NK-92 treated with Interleukin-12 subunit alpha and Interleukin-12 subunit beta, amount 100 ng/mL, for 24 hours (cell line): ENCODE measurements at regions not wholly inside any gene's neighbourhood (a gene's known extent, or its start where the extent isn't known, plus 50 kb on each side); places are given as distances from the start of the nearest gene placed in this dataset.

Experiments
- DNase-seq: peaks from one replicate; lab custom pipeline; 2025; lab: John Stamatoyannopoulos, UW

DNA sequence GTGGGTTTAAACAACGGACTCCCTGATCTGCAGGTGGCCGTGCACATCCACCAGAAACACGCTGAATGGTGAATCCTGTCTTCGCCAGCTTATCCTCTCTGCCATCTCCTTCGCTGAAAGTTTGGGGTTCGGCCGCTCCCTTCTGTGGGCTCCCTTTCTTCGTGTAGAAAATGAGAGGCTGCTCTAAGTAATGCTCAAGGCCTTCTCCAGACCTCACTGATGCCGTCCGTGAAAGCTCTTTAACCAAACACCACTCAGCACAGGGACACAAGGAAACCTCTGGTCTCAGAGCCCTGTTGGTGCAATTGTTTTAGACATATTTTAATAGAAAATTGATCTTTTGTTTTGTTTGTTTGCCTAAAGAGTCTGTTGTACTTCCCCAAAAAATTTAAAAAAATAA, 596.5 kb downstream of the IRX1 start:
- no peak for DNase-seq

DNA sequence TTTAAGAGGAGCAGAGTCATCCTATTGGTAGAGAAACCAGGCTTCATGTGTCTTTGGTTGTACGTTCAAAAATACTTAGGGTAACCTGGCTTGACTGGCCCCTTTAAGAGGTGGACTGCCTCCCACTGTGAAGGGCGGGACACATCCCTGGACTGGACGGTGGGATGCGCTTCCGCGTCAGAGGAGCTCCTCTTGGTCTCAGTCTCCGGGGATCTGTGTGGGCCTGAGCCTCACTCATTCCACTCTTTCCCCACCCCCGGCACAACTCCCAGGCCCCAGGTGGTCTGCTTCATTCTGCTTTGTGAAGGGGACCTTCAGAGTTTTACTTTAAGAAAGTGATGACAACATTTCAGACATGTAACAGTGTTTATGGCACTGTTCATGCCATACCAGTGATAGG, 601.1 kb downstream of the IRX1 start:
- no peak for DNase-seq

DNA sequence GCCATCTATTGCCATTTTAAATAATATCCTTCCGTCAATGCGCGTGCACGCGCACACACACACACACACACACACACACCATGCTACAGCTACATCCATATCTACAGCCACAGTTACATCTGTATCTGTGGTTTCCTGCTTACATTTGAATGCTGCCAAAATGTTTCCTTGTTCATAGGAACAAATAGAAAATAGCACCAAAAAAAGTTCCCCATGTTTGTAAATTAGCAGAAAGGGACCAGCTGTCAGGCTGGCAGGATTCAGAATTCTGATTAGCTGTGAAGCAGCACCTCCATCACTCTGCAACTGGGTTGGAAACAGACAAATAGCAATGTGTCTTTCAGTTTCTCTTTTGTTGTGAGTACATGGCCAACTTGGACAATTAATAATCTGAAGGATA, 601.5 kb downstream of the IRX1 start:
- no peak for DNase-seq

DNA sequence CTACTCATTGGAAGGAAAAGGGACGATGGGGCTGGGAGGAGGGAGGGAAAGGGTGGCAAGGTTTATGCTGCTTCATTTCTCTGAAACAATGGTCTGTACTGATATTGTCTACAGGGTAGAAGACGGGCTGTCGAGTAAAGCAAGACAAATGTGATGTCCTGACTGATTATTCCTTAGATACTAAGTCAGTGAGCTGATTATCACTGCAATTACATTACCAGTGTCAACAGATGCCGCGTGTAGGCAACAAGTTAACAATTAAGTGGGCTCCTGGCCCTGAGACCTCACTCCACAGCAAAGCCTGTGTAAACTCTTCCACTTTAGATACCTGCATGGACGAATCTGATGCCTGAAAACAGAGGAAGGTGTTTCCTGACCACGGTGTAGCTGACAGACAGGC, 602.8 kb downstream of the IRX1 start:
- no peak for DNase-seq

DNA sequence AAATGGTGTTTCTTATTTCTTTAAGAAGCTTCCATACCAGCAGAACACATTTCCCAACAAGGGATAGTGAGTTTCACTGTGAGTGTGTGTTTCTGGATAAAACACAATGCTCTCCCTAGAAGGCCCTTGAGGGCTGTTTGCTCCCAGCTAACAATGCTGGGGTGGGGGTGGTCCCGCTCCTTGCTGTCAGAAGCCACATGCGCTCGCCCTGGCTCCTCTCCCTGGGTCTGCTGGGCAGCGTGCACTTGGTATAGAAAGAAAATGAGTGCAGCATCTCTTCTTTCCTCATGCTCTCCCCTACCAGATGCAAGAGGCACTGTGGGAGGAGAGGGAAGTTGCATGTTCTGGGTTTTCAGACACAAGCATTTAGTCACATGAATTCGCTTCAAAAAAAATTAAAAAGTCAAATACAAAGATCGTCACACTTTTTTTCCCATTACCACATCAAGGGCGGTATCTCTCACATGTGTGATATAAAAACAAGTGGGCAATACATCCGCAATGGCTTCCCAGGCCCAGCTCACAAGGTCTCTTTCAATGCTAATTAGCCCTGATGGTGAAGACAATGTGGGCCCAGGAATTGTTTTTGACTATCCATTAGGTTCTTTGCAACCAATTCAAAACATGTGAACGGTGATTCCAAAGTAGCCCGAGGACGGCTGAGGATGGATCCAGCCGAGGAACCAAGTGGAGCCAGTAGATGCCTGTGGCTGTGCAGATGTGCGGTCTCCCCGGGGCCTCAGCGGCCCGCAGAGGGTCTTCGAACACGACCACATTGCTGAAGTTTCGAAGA, 603.6 kb downstream of the IRX1 start:
- no peak for DNase-seq

DNA sequence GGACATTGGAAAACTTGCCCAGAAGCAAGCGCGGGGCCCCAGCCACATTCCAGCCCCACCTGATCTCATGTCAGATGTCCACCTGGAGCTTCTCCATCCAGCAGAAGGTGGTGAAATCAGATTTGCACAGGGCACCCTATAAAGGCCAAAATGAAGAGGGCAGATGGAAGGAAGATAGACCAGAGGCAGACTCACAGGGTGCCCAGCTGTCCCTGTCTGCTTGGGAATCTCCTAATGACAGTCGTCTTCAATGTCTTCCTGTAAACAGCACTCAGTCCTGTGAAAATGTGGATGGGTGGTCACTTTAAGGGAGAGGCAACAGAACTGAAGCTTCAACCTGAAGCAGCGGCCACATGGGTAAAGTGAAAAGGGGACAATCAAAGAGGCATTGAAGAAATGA, 607.5 kb downstream of the IRX1 start:
- DNase-seq = no peak

DNA sequence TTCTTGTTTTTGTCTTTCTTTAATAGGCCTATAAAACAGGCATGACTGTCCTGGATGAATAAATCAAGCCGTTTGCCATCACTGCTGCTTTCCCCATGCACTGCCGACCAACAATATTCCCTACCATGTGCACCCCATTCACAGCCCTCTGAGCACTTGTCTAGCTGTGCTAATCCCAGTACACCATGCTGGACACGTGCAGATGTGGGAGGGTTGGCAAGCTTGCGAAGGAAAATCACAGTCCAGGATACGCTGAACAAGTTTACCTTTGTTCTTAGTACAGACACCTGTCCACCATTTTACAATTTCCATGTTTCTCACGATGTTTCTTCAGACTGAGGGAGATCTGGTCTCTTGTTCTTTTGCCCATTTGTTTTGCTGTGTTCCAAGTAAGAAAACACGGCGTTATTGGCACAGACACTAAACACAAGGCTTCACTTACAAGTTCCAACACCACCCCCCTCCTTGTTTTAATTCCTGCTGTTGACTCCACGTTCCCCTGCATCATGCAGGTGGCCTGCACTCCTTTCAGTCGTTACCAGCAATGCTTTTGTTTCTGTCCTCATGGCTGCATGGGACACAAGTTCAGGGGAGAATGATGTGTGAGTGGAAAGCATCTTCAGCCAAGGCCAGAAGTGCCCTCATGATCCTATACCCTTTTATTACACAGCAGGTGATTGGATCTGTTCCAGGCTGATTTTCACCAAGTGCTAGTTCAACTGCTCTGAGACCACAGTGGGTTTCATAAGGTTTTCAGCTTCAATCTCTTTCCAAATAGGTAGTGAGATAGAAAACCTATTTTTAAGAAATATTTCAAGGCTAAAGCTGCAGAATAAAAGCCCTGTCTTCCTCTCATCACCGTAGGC, 608.9 kb downstream of the IRX1 start:
- DNase-seq = no peak

DNA sequence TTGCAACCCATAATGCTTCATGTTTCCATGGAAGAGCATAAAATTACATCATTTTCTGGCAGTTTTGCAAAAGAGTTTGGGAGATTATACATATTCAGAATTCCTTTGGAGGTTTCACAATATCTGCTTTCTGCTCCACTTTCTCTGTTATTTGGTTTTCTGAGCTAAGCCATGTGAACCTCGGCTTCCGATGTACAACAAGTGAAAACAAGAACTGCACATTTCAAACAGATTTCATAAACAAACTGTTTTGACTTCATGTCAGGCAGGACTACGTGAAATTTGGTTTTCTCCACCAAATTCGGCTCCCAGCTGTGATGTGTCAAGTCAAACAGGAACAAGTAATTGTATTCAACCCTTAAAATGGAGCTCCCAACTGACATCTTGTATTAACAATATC, 609.8 kb downstream of the IRX1 start:
- DNase-seq = no peak

DNA sequence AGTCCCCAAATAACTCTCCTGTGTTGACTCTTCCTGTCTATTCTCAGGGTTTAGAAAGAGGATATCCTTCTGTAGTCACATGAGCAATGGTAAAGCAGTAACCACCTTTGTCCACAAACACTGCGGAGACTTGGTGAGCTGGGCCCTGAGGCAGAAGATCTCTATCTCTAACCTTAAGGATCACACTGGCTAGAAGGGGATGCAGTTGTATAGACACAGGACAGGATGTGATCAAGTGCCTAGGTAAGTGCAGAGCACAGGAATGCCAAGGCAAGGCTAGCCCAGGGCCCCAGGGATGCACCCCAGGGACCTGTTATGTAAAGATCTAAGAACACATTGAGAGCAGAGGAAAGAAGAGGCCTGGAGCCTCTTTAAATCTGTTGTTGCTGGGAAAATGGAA, 610.5 kb downstream of the IRX1 start:
- DNase-seq = no peak

DNA sequence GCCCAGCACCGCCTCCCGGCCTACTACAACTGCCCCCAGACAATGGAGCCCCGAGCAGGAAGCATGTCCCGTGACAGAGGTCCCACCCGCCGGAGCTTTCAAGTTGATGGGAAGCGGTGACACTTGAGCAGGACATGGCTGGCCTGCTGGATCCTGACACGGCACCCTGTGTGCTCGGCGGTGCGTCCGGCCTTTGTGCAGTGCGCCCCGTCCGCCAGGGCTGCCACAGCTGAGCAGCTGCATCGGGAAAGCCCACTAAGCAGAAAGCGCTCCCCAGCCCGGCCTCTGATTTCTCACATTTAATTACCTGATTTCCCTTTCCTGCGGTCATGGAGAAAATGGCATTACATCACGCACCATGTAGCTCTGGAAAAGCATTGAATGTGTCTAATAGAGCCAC, 611.9 kb downstream of the IRX1 start:
- no peak for DNase-seq

DNA sequence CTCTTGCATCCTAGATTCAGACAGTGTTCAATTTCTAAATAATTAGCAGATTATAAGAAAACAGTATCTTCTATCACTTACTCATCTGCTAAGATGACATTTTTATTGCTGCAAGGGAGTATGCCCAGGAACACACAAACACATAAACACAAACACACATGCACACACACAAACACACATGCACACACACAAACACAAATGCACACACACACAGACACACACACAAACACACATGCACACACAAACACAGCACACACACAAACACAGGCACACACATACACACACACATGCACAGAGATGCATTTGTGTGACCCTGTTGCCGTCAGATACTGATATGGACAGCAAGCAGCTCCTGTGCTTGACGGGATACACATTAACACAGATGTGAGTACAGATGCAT, 612.9 kb downstream of the IRX1 start:
- DNase-seq = no peak

DNA sequence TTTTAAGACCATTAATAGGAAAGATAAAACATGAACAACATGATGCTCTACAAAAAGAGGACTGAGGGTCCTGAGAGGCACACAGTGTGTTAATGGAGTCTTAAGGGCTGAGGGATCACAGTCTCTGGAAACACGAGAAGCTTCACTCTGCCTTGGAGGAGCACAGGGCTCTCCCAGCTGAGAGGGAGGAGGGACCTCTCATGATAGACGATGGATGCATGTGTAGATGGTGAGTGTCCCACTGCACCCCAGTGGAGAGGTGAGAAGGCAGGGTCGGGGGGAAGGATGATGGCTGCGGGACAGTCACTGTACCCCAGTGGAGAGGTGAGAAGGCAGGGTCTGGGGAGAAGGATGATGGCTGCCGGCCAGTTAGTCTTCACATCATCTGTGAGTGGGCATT, 613.4 kb downstream of the IRX1 start:
- DNase-seq = no peak

DNA sequence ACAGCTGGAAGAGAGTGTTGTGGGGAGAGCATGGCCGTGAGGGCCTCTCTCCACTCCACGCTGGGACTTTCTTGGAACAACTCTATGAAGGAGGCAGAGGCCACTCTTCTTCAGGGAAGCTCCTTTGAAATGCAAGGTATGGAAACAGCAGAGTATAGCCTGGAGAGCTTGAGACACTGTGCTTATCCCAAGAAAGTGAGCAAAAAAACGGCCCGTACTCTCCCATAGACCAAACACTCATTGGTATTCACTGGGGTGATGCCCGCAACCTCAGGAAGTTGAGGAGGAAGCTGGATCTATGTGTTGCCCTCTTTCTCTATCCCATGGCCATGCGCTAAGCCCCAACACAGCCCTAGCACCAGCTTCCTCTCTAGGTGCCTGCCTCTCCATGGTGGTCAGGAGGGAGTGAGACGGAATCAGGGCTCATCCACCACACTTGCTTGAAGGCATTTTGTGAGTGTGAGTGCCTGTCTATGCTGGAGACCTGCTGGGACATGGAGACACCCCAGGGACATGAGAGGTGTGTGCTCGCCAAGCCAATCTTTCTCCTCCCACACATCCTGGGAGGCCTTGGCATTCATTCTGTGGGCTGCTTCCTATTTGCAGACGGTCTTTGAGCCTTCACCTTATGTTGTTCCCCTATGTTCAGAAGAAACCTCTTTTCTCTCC, 616.6 kb downstream of the IRX1 start:
- DNase-seq = no peak

DNA sequence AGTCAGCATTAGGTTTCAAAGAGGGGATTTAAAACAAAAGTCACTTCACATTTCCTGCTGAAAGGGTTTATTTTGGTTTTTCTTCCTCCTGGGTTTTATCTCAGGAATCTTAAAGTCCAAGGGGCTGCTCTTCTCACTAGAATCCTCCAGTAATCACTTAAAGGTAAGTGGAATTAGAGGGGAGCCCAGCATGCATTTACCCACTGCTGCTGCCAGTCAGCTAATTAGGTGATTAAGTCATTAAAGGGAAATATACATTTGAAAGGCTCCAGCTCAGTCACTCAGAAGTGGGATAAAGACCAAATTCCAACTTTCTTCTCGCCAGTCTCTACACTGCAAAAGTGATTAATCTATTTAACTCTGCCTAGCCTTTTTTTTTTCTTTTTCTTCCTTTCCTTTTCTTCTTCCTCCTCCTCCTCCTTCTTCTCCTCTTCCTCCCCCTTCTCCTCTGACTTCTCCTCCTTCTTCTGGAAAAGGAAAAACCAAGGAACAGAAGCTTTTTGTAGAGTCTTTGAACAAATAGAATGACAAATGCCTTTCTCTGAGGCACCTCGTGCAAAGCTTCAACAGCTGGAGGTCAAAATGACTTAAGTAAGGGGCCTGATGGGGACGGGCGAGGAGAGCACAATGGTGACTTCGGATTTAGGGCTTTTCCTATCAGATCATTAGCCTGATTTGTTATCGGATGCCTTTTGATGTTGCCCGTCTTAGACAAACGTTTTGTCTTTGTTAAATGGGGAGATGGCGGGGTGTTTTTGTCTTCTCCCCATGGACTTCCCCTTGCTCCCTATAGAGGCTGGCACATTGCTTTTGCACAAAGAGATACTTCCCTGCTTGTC, 617.6 kb downstream of the IRX1 start:
- DNase-seq = no peak

DNA sequence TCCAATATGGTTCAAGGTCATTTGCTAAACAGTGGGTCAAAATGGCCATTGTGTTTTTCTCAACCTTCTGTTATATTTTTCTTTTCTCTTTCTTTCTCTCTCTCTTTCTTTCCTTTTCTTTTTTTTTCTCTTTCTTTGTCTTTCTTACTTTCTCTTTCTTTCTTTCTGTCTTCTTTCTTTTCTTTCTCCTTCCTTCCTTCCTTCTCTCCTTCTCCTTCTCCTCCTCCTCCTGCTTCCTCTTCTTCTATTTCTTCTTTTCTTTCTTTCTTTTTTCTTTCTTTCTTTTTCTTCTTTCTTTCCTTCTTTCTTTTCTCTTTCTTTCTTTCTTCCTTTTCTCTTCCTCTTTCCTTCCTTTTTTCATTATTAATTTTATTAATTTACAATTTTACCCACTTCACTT, 619.5 kb downstream of the IRX1 start:
- no peak for DNase-seq

DNA sequence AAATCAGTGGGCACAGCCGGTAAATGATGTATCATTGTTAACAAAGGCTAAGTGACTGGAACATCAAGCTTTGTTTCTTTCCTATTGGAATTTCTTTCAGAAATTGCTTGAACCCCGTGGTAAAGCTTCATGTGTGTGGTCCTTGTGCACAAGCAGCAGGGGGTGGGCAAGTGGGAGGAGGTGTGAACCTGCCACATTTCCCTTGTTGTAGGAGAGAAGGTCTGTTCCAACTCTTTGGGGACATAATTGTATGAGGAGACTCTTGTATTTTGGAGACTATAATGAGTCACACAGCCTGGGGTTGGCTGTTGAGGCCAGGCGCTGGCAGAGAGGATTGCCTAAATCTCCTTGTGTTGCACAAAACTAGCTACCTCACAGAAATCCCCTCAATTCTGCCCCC, 620.5 kb downstream of the IRX1 start:
- no peak for DNase-seq

DNA sequence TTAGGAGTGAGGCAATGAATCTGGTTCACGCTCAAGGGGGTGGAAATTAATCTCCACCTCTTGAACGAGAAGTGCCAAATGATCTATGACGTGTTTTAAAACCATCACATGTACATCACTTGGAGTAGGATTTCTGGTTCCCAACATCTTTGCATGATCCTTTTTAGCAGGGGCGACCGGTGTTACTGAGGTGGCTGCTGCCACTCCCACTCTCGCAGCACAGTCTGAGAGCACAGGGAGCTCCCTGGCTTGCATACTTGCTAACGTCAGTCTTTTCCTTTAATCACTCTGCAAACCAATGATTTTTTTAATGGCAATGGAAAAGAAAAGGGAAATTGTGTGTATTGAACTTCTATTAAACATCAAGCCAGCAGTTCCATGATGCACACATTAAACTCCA, 624.4 kb downstream of the IRX1 start:
- no peak for DNase-seq

DNA sequence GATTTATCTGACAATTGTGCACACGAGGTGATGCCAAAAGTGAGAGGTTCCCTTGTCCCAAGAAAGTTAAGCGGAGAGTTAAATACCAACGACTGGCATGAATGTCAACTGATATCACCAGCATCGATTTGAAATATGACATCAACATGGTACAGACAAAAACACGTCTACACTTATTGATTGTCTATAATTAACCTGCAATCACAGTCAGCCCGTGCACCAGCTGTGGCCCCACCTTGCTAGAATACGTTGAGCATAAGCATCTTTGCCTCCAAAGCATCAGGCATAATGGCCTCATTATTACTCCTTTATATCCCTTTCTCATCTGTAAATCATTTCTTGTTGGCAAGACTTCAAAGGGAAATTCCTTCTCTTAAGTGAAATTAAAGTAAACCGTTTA, 625.4 kb downstream of the IRX1 start:
- DNase-seq = no peak

DNA sequence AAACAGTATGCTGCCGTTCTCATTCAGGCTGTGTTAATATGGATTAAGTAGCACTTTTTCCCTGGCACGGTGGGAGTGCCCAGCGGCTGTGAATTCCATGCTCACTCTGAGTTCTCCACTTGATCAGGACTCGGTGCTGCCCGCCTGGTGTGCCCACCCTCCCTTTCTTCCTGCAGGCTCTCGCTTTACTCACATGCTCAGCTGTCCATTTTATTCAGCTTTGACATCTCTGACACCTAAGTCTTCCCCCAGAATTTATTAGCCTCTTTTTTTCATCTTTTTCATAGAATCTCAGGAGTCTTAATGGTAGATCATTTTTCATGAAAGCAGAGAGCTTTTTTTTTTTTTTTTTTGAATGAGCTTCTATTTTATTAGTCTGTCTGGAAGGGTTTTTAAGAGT, 626.5 kb downstream of the IRX1 start:
- DNase-seq = no peak

DNA sequence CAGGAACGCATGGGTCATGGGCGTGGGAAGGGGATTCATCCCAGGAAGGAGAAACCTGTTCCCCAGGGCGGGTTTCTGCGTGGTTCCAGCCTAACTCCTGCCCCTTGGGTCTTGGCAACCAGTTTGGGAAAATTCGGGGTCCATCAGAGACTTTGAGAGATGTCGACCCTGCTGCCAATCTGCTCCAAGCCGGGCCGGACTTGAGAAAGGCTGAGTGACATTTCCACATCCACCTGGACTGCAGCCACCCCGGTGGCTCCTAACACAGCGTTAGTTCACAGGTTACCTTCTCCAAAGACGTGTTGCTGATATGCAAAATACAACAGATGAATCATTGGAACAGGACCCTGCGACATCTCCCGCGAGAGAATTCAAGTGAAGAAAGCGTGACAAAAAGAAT, 627.2 kb downstream of the IRX1 start:
- no peak for DNase-seq

DNA sequence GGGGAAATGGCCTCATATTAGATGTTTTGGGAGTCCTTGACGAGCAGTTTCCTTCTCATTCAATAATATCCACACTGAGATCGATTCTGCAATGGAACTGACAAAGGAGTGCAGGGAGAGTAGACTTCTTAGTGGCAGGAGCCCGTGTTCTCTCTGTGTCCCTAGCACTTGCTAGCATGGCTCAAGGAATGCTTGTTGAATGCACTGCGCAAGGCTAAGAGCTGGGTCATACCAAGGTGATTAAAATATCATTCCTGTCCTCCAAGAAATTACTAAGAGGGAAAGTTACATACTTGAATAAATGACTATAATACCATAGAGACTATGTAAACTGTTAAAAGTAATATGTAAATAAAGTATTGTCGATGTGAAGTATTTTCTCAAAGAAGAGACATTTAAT, 630.1 kb downstream of the IRX1 start:
- no peak for DNase-seq

DNA sequence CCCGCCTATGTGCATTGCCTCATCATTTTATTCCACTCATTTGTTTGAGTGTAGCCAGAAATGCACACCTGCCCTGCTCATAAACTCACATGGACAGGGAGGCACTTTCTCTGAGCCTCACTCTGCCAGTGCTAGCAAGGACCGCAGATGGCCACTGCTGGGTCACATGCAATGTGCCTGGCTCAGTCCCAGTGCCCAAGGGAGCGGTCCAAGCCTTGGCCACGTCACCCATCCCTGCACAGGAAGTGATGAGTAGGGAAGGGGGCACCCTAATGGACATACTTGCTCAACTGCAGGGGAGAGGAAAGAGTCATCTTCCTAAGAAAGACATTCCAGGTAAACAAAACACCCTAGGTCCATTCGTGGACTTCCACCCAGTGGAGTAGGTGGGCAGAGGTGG, 630.9 kb downstream of the IRX1 start:
- DNase-seq = no peak
